22Rv1 (cell line): ENCODE measurements at regions not wholly inside any gene's neighbourhood (a gene's known extent, or its start where the extent isn't known, plus 50 kb on each side); places are given as distances from the start of the nearest gene placed in this dataset.

Experiments used
- CTCF ChIP-seq: fragments of 450-650 bp; IDR thresholded peaks from 2 replicates; pipeline ENCODE4 v1.5.1; 2017; ENCODE audit warnings: mild to moderate bottlenecking
- ZFX ChIP-seq: fragments of 450-650 bp; IDR thresholded peaks from 2 replicates; pipeline ENCODE4 v1.6.1; 2017; ENCODE audit warnings: antibody characterized with exemption, borderline replicate concordance

DNA sequence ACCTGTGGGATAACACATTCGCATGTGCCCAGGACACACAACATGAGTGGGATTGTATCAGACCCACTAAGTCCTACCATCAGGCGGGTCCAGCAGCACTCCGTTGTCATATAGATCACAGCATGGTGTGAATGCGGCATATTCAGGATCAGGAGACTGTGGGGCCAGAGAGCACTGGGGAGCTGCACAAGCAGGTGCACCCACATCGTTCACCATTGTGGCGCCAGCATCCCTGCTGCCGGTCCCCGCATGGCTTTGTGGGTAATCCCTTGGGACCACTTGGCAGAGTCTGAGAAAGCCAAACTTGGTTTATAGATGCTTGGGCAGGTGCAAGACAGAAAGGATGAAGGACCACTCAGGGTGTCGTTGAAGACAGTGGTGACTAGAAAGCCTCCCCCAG lies 201.6 kb upstream of the B3GAT1 start:
- TF ChIP-seq CTCF (no peak), ZFX (no peak)
